ENCODE measurements at regions not wholly inside any gene's neighbourhood (a gene's known extent, or its start where the extent isn't known, plus 50 kb on each side); places are given as distances from the start of the nearest gene placed in this dataset.

GRCh38 chr15:68001811-68002210 lies 52.3 kb upstream of the PIAS1 start:
- no peak for TF ChIP-seq POLR2A (IDR thresholded peaks at IDR 0.05; ENCODE audit: low read length)
- no peak for TF ChIP-seq GATA1 (IDR thresholded peaks at IDR 0.05; ENCODE audit: low read depth, low read length)

Measured in erythroblast (primary cell).